ENCODE measurements at regions not wholly inside any gene's neighbourhood (a gene's known extent, or its start where the extent isn't known, plus 50 kb on each side); places are given as distances from the start of the nearest gene placed in this dataset.
A peak's percentile ranks its signal among the peaks of the same experiment; 100 is the strongest.

DNA sequence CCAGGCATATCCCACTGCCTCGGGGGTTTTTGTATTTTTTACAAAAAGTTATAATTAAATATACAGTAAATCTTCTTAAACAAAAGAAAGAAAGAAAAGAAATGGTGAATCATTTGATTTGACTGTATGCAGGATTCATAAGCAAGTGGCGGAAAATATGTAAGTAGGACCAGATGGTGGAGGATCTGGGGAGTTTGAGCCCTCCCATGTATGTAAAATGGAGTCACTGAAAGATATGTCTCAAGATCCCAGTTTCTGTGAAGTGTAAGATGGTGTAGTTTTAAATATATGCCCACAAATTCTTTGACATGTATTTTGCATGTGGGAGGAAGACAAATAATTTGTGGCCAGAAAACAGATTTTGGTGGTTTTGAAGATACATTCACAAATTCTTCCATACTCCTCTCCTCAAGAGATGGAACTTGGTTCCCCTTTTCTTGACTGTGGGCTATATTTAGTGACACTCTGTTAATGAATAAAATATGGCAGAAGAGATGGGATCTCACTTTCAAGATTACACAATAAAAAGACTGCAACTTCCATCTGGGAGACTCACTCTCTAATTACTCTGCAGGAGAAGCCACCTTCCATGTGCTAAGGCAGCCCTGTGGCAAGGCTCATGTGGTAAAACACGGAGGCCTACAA is 133.6 kb upstream of the S100G start:
- TF ChIP-seq, protein P1, sequence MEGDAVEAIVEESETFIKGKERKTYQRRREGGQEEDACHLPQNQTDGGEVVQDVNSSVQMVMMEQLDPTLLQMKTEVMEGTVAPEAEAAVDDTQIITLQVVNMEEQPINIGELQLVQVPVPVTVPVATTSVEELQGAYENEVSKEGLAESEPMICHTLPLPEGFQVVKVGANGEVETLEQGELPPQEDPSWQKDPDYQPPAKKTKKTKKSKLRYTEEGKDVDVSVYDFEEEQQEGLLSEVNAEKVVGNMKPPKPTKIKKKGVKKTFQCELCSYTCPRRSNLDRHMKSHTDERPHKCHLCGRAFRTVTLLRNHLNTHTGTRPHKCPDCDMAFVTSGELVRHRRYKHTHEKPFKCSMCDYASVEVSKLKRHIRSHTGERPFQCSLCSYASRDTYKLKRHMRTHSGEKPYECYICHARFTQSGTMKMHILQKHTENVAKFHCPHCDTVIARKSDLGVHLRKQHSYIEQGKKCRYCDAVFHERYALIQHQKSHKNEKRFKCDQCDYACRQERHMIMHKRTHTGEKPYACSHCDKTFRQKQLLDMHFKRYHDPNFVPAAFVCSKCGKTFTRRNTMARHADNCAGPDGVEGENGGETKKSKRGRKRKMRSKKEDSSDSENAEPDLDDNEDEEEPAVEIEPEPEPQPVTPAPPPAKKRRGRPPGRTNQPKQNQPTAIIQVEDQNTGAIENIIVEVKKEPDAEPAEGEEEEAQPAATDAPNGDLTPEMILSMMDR (IDR thresholded peaks at IDR 0.05; ENCODE audit: insufficient read depth, low read depth, low read length) = no peak
- no peak for TF ChIP-seq EZH2 (IDR thresholded peaks at IDR 0.05; ENCODE audit: insufficient read depth, low read length)
- H3K9me3 ChIP-seq (ENCODE audit: insufficient read depth, low read depth, low read length) = no peaks in the 10 kb centered on the region
- no peaks in the 10 kb centered on the region for H3K27me3 ChIP-seq (ENCODE audit: insufficient read depth, low read length)
- H3K9ac ChIP-seq (ENCODE audit: low read length) = no peak overlapping the region
- peak; percentile 29 for FAIRE-seq
- H2AFZ ChIP-seq (ENCODE audit: low read depth, low read length) = no peak overlapping the region
- H3K36me3 ChIP-seq (ENCODE audit: insufficient read depth, low read length) = no peaks in the 10 kb centered on the region
- H3K4me2 ChIP-seq (ENCODE audit: low read length) = no peak overlapping the region
- H3K36me3 Mint-ChIP-seq (ENCODE audit: low read depth, unreplicated experiment) = no peaks in the 10 kb centered on the region
- peaks cover 3% of the 10 kb centered on the region for H3K9me3 Mint-ChIP-seq (ENCODE audit: unreplicated experiment)
- H3K27ac Mint-ChIP-seq (ENCODE audit: unreplicated experiment) = no peak overlapping the region
- H4K20me1 ChIP-seq (ENCODE audit: insufficient read depth, low read length) = no peaks in the 10 kb centered on the region
- no peaks in the 10 kb centered on the region for H3K27me3 Mint-ChIP-seq (ENCODE audit: low read depth, unreplicated experiment)
- DNase-seq (ENCODE audit: low read depth) = peak; percentile 14
- no peak overlapping the region for H3K27ac ChIP-seq (ENCODE audit: low read depth, low read length)
- no peaks in the 10 kb centered on the region for H3K79me2 ChIP-seq (ENCODE audit: insufficient read depth, low read length)
- no peaks in the 10 kb centered on the region for H3K4me1 ChIP-seq (ENCODE audit: insufficient read depth, low read length)
- H3K4me1 Mint-ChIP-seq (ENCODE audit: low read depth, unreplicated experiment) = peaks cover 3% of the 10 kb centered on the region
- H3K4me3 Mint-ChIP-seq (ENCODE audit: unreplicated experiment) = no peak overlapping the region
- H3K4me3 ChIP-seq (ENCODE audit: insufficient read depth, low read depth, low read length) = no peak overlapping the region

DNA sequence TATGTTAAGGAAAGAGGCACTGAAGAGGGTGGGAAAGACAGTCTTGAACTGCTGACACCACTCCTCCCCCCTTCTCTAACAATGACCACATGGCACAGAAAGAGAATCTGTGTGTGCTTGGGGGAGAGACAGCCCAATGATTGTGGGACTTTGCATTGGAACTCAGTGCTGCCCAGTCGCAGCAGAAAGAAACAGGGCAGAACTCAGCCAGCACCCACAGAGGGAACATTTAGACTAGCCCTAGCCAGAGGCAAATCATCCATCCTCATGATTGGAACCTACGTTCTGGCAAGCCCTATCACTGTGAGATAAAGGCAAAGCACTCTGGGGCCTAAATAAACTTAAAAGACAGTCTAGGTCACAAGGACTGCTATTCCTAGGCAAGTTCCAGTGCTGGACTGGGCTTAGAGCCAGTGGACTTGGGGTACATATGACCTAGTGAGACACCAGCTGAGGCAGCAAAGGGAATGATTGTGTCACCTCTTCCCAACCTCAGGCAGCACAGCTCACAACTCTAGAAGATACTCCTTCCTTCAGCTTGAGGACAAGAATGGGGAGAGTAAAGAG is 132.8 kb upstream of the S100G start:
- no peak overlapping the region for H3K4me3 Mint-ChIP-seq (ENCODE audit: unreplicated experiment)
- peaks cover 3% of the 10 kb centered on the region for H3K9me3 Mint-ChIP-seq (ENCODE audit: unreplicated experiment)
- H3K4me1 Mint-ChIP-seq (ENCODE audit: low read depth, unreplicated experiment) = no peaks in the 10 kb centered on the region
- H3K9ac ChIP-seq (ENCODE audit: low read length) = no peak overlapping the region
- H3K4me3 ChIP-seq (ENCODE audit: insufficient read depth, low read depth, low read length) = no peak overlapping the region
- H4K20me1 ChIP-seq (ENCODE audit: insufficient read depth, low read length) = no peaks in the 10 kb centered on the region
- H3K27me3 Mint-ChIP-seq (ENCODE audit: low read depth, unreplicated experiment) = no peaks in the 10 kb centered on the region
- no peaks in the 10 kb centered on the region for H3K27me3 ChIP-seq (ENCODE audit: insufficient read depth, low read length)
- DNase-seq (ENCODE audit: low read depth) (no peak), FAIRE-seq (peak; percentile 41)
- no peak for TF ChIP-seq EZH2 (IDR thresholded peaks at IDR 0.05; ENCODE audit: insufficient read depth, low read length)
- TF ChIP-seq, protein P1 (IDR thresholded peaks at IDR 0.05; ENCODE audit: insufficient read depth, low read depth, low read length) = no peak
- H3K4me2 ChIP-seq (ENCODE audit: low read length) = no peak overlapping the region
- no peak overlapping the region for H3K27ac Mint-ChIP-seq (ENCODE audit: unreplicated experiment)
- H3K9me3 ChIP-seq (ENCODE audit: insufficient read depth, low read depth, low read length) = no peaks in the 10 kb centered on the region
- no peaks in the 10 kb centered on the region for H3K79me2 ChIP-seq (ENCODE audit: insufficient read depth, low read length)
- H3K36me3 ChIP-seq (ENCODE audit: insufficient read depth, low read length) = no peaks in the 10 kb centered on the region
- no peak overlapping the region for H3K27ac ChIP-seq (ENCODE audit: low read depth, low read length)
- H2AFZ ChIP-seq (ENCODE audit: low read depth, low read length) = no peak overlapping the region
- no peaks in the 10 kb centered on the region for H3K36me3 Mint-ChIP-seq (ENCODE audit: low read depth, unreplicated experiment)
- H3K4me1 ChIP-seq (ENCODE audit: insufficient read depth, low read length) = no peaks in the 10 kb centered on the region

DNA sequence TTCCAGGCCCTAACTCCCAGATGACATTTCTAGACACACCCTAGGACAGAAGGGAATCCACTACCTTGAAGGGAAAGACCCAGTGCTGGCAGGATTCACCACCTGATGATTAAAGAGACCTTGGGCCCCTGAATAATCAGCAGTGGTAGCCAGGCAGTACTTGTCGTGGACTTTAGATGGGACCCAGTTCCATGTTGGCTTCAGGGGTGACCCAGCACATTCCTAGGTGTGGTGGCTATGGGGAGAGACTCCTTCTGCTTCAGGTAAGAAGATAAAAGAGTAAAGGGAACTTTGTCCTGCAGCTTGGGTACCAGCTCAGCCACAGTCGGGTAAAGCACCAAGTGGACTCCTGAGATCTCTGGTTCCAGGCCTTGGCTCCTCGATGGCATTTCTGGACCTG is 131.8 kb upstream of the S100G start:
- Histone ChIP-seq H3K4me3 (ENCODE audit: insufficient read depth, low read depth, low read length) (no peak overlapping the region), H3K36me3 (ENCODE audit: insufficient read depth, low read length) (no peaks in the 10 kb centered on the region), H3K79me2 (ENCODE audit: insufficient read depth, low read length) (no peaks in the 10 kb centered on the region), H2AFZ (ENCODE audit: low read depth, low read length) (no peak overlapping the region), H3K27me3 (ENCODE audit: insufficient read depth, low read length) (no peaks in the 10 kb centered on the region), H3K4me2 (ENCODE audit: low read length) (no peak overlapping the region), H3K4me1 (ENCODE audit: insufficient read depth, low read length) (no peaks in the 10 kb centered on the region), H3K9me3 (ENCODE audit: insufficient read depth, low read depth, low read length) (no peaks in the 10 kb centered on the region), H4K20me1 (ENCODE audit: insufficient read depth, low read length) (no peaks in the 10 kb centered on the region), H3K9ac (ENCODE audit: low read length) (no peak overlapping the region), H3K27ac (ENCODE audit: low read depth, low read length) (no peak overlapping the region)
- no peak for DNase-seq (ENCODE audit: low read depth)
- no peaks in the 10 kb centered on the region for H3K4me1 Mint-ChIP-seq (ENCODE audit: low read depth, unreplicated experiment)
- H3K27ac Mint-ChIP-seq (ENCODE audit: unreplicated experiment) = no peak overlapping the region
- H3K4me3 Mint-ChIP-seq (ENCODE audit: unreplicated experiment) = no peak overlapping the region
- TF ChIP-seq, protein P1 (IDR thresholded peaks at IDR 0.05; ENCODE audit: insufficient read depth, low read depth, low read length) = no peak
- no peak for TF ChIP-seq EZH2 (IDR thresholded peaks at IDR 0.05; ENCODE audit: insufficient read depth, low read length)
- H3K9me3 Mint-ChIP-seq (ENCODE audit: unreplicated experiment) = peaks cover 3% of the 10 kb centered on the region
- FAIRE-seq = no peak
- no peaks in the 10 kb centered on the region for H3K36me3 Mint-ChIP-seq (ENCODE audit: low read depth, unreplicated experiment)
- H3K27me3 Mint-ChIP-seq (ENCODE audit: low read depth, unreplicated experiment) = no peaks in the 10 kb centered on the region

All from astrocyte (in vitro differentiated cells and primary cell).